ENCODE measurements at regions not wholly inside any gene's neighbourhood (a gene's known extent, or its start where the extent isn't known, plus 50 kb on each side); places are given as distances from the start of the nearest gene placed in this dataset.
A peak's percentile ranks its signal among the peaks of the same experiment; 100 is the strongest.

GRCh38 chr7:25565949-25566348, 337.7 kb upstream of the NPVF start:
- no peak overlapping the region for H3K4me3 ChIP-seq
- H3K4me1 ChIP-seq: peaks cover 5% of the 10 kb centered on the region
- DNase-seq: no peak
- intact Hi-C loops (cut with micrococcal nuclease): loop anchor here (2.0 to 5.0 kb wide), 3 partner anchors 175 to 309 kb away; no protein-coding TSS in a partner anchor
- no peaks in the 10 kb centered on the region for H3K9me3 ChIP-seq (replicated peaks)
- H3K27me3 ChIP-seq (ENCODE audit: low read depth): peaks cover 14% of the 10 kb centered on the region
- H3K36me3 ChIP-seq: no peaks in the 10 kb centered on the region
- no peak overlapping the region for H3K27ac ChIP-seq (replicated peaks)
- peak; percentile 100 for TF ChIP-seq CTCF (IDR thresholded peaks at IDR 0.05; ENCODE audit: borderline replicate concordance)

DNA sequence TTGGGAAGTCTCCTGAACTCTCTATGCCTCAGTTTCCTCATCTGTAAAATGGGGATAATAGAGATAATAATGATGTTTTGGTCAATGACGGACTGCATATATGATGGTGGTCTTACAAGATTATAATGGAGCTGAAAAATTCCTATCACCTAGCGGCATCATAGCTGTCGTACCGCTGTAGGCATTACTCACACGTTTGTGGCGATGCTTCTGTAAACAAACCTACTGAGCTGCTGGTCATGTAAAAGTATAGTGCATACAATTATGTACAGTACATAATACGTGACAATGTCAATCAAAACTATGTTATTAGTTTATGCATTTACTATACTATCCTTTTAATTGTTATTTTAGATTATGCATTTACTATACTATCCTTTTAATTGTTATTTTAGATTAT, 339.1 kb upstream of the NPVF start:
- H3K27ac ChIP-seq (replicated peaks): no peak overlapping the region
- intact Hi-C loops (cut with micrococcal nuclease): loop anchor here (2.0 to 5.0 kb wide), 3 partner anchors 177 to 310 kb away; no protein-coding TSS in a partner anchor
- no peak for TF ChIP-seq CTCF (IDR thresholded peaks at IDR 0.05; ENCODE audit: borderline replicate concordance)
- H3K4me3 ChIP-seq: no peak overlapping the region
- H3K4me1 ChIP-seq: peaks cover 3% of the 10 kb centered on the region
- no peak for DNase-seq
- peaks cover 6% of the 10 kb centered on the region for H3K27me3 ChIP-seq (ENCODE audit: low read depth)
- no peaks in the 10 kb centered on the region for H3K36me3 ChIP-seq
- no peaks in the 10 kb centered on the region for H3K9me3 ChIP-seq (replicated peaks)

DNA sequence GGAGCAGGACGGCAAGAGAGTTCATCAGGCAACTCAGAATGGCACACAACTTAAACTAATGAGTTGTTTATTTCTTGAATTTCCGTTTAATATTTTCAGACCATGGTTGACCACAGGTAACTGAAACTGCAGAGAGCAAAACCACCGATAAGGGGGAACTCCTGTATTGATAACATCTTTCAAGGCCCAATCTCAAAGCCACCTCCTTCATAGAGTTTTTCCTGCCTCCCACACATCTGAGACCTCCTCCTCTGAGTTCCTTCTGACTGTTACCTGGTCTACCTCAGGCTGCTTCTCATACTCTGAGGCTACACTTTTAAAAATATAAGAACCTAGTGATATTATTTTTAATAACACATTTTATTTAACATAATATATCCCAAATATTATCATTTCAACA, 341.5 kb upstream of the NPVF start:
- no peak for DNase-seq
- intact Hi-C loops (cut with micrococcal nuclease): loop anchor here (5.0 kb wide), 2 partner anchors 283 to 312 kb away; no protein-coding TSS in a partner anchor
- Histone ChIP-seq H3K36me3 (no peaks in the 10 kb centered on the region), H3K27ac (replicated peaks) (no peak overlapping the region), H3K27me3 (ENCODE audit: low read depth) (peaks cover 13% of the 10 kb centered on the region), H3K4me1 (peaks cover 4% of the 10 kb centered on the region), H3K4me3 (no peak overlapping the region), H3K9me3 (replicated peaks) (no peaks in the 10 kb centered on the region)
- no peak for TF ChIP-seq CTCF (IDR thresholded peaks at IDR 0.05; ENCODE audit: borderline replicate concordance)

GRCh38 chr7:25572423-25572822, 344.1 kb upstream of the NPVF start:
- Histone ChIP-seq H3K4me1 (peaks cover 5% of the 10 kb centered on the region), H3K4me3 (no peak overlapping the region), H3K27me3 (ENCODE audit: low read depth) (peaks cover 12% of the 10 kb centered on the region), H3K27ac (replicated peaks) (no peak overlapping the region), H3K9me3 (replicated peaks) (no peaks in the 10 kb centered on the region), H3K36me3 (no peaks in the 10 kb centered on the region)
- intact Hi-C loops (cut with micrococcal nuclease): no loop called here
- no peak for TF ChIP-seq CTCF (IDR thresholded peaks at IDR 0.05; ENCODE audit: borderline replicate concordance)
- no peak for DNase-seq

- peak overlapping the region; percentile 45 for H3K27ac ChIP-seq (replicated peaks)
- H3K36me3 ChIP-seq: no peaks in the 10 kb centered on the region
- peaks cover 5% of the 10 kb centered on the region for H3K4me1 ChIP-seq
- H3K27me3 ChIP-seq (ENCODE audit: low read depth): peaks cover 17% of the 10 kb centered on the region
- no peak for DNase-seq
- H3K9me3 ChIP-seq (replicated peaks): no peaks in the 10 kb centered on the region
- no peak for TF ChIP-seq CTCF (IDR thresholded peaks at IDR 0.05; ENCODE audit: borderline replicate concordance)
- H3K4me3 ChIP-seq: no peak overlapping the region
- intact Hi-C loops (cut with micrococcal nuclease): no loop called here
Observed at GRCh38 chr7:25574828-25575227, 346.5 kb upstream of the NPVF start.

Data from left ventricle myocardium inferior (tissue), 1 donor.